Suprapubic skin (tissue), 4 donors: ENCODE measurements at regions not wholly inside any gene's neighbourhood (a gene's known extent, or its start where the extent isn't known, plus 50 kb on each side); places are given as distances from the start of the nearest gene placed in this dataset.

Experiments used
- DNase-seq, 2 donors: peaks; one replicate each; pipeline ENCODE4 v3.0.0-alpha.2; 2019; ENCODE audit warnings: low spot score in 2 of 2
- H3K27ac ChIP-seq: fragments of 200-600 bp; sonication (generic); one replicate; pipeline ENCODE4 v1.5.1; 2019
- H3K27me3 ChIP-seq: fragments of 200-600 bp; sonication (generic); one replicate; pipeline ENCODE4 v1.5.1; 2019
- H3K36me3 ChIP-seq: fragments of 200-600 bp; sonication (generic); one replicate; pipeline ENCODE4 v1.5.1; 2019
- H3K4me1 ChIP-seq: fragments of 200-600 bp; sonication (generic); one replicate; pipeline ENCODE4 v1.5.1; 2019
- H3K4me3 ChIP-seq: fragments of 200-600 bp; sonication (generic); one replicate; pipeline ENCODE4 v1.5.1; 2019; ENCODE audit warnings: mild to moderate bottlenecking
- H3K9me3 ChIP-seq: fragments of 200-600 bp; sonication (generic); one replicate; pipeline ENCODE4 v1.5.1; 2019
- CTCF ChIP-seq, 2 donors: fragments of 200-600 bp in 1 of 2; fragments of 450-650 bp in 1 of 2; sonication (generic) in 1 of 2; IDR thresholded peaks; one replicate each; pipeline ENCODE4 v1.5.1; 2016 to 2019; ENCODE audit warnings: antibody characterized with exemption in 2 of 2, mild to moderate bottlenecking in 1 of 2, moderate library complexity in 1 of 2
- EP300 ChIP-seq: sonication (generic); formaldehyde crosslinking; IDR thresholded peaks from one replicate; pipeline ENCODE4 v1.6.1; 2017; ENCODE audit warnings: antibody characterized with exemption
- POLR2A ChIP-seq, 2 donors: fragments of 450-650 bp; IDR thresholded peaks; one replicate each; pipeline ENCODE4 v1.6.1; 2017; ENCODE audit warnings: antibody characterized with exemption in 2 of 2, mild to moderate bottlenecking in 2 of 2, moderate library complexity in 2 of 2
- POLR2AphosphoS5 ChIP-seq, 3 donors: sonication (generic); formaldehyde crosslinking; IDR thresholded peaks; one replicate each; pipeline ENCODE4 v1.6.1; 2017; ENCODE audit warnings: antibody characterized with exemption in 3 of 3
- WGBS: methylation state at CpG from one replicate; pipeline ENCODE4 v1.1.5; 2018; 5-methylcytosine and 5-hydroxymethylcytosine counted together

GRCh38 chr2:120531863-120532600 is 186.1 kb downstream of the INHBB start:
- H3K27ac ChIP-seq: no peak overlapping the region

GRCh38 chr2:120533625-120534024 is 187.7 kb downstream of the INHBB start:
- Histone ChIP-seq H3K9me3 (no peaks in the 10 kb centered on the region), H3K27me3 (no peaks in the 10 kb centered on the region), H3K4me3 (no peak overlapping the region), H3K27ac (no peak overlapping the region), H3K4me1 (peaks cover 16% of the 10 kb centered on the region), H3K36me3 (no peaks in the 10 kb centered on the region)
- DNase-seq: no peak
- TF ChIP-seq EP300 (no peak), POLR2AphosphoS5 (IDR thresholded peaks at IDR 0.05) (no peak), POLR2A (IDR thresholded peaks at IDR 0.05) (no peak), CTCF (IDR thresholded peaks at IDR 0.05) (no peak)
- WGBS: 92% methylated on average over 5 of the region's 8 CpGs

More at GRCh38 chr2:120531863-120532600, 186.1 kb downstream of the INHBB start:
- H3K36me3 ChIP-seq: no peaks in the 10 kb centered on the region
- no peak for TF ChIP-seq EP300
- TF ChIP-seq POLR2AphosphoS5 (IDR thresholded peaks at IDR 0.05): peak in 2 of 3 donors; percentile 7 to 22
- no peaks in the 10 kb centered on the region for H3K9me3 ChIP-seq
- no peaks in the 10 kb centered on the region for H3K27me3 ChIP-seq
- H3K4me1 ChIP-seq: peaks cover 31% of the 10 kb centered on the region
- no peak overlapping the region for H3K4me3 ChIP-seq
- WGBS: 74% methylated on average over 4 of the region's 4 CpGs
- DNase-seq: no peak

GRCh38 chr2:120534457-120534856 is 188.5 kb downstream of the INHBB start:
- no CpG with 5 or more reads among the region's 4 CpGs for WGBS

GRCh38 chr2:120535081-120535480 is 189.1 kb downstream of the INHBB start:
- no peak for DNase-seq
- H3K27ac ChIP-seq: no peak overlapping the region
- WGBS: 94% methylated on average over 5 of the region's 5 CpGs
- no peaks in the 10 kb centered on the region for H3K9me3 ChIP-seq
- no peak overlapping the region for H3K4me3 ChIP-seq
- no peaks in the 10 kb centered on the region for H3K36me3 ChIP-seq
- no peak for TF ChIP-seq POLR2A (IDR thresholded peaks at IDR 0.05)
- TF ChIP-seq CTCF (IDR thresholded peaks at IDR 0.05): no peak
- no peak for TF ChIP-seq POLR2AphosphoS5 (IDR thresholded peaks at IDR 0.05)
- no peak for TF ChIP-seq EP300
- H3K4me1 ChIP-seq: peaks cover 29% of the 10 kb centered on the region
- no peaks in the 10 kb centered on the region for H3K27me3 ChIP-seq

More at GRCh38 chr2:120534457-120534856, 188.5 kb downstream of the INHBB start:
- Histone ChIP-seq H3K4me3 (no peak overlapping the region), H3K36me3 (no peaks in the 10 kb centered on the region), H3K4me1 (peaks cover 24% of the 10 kb centered on the region), H3K27me3 (no peaks in the 10 kb centered on the region), H3K9me3 (no peaks in the 10 kb centered on the region), H3K27ac (no peak overlapping the region)
- no peak for DNase-seq
- TF ChIP-seq POLR2A (IDR thresholded peaks at IDR 0.05) (no peak), EP300 (no peak), CTCF (IDR thresholded peaks at IDR 0.05) (no peak), POLR2AphosphoS5 (IDR thresholded peaks at IDR 0.05) (no peak)

GRCh38 chr2:120536141-120536540 is 190.2 kb downstream of the INHBB start:
- no peak for DNase-seq
- H3K36me3 ChIP-seq: no peaks in the 10 kb centered on the region
- no peak overlapping the region for H3K27ac ChIP-seq
- no peaks in the 10 kb centered on the region for H3K9me3 ChIP-seq
- WGBS: 82% methylated on average over 4 of the region's 4 CpGs
- no peak overlapping the region for H3K4me3 ChIP-seq
- peaks cover 38% of the 10 kb centered on the region for H3K4me1 ChIP-seq
- H3K27me3 ChIP-seq: no peaks in the 10 kb centered on the region
- TF ChIP-seq POLR2AphosphoS5 (IDR thresholded peaks at IDR 0.05) (no peak), EP300 (no peak), CTCF (IDR thresholded peaks at IDR 0.05) (no peak)
